DND-41 (cell line): ENCODE measurements at regions not wholly inside any gene's neighbourhood (a gene's known extent, or its start where the extent isn't known, plus 50 kb on each side); places are given as distances from the start of the nearest gene placed in this dataset.

Experiments
- ATAC-seq: fragments of 200-7000 bp; cut with Tn5 transposase; 3 replicates; pipeline ENCODE4 v1.9.1; 2021; ENCODE audit warnings: low read depth; ENCODE audit not compliant: insufficient read depth
- DNase-seq: peaks from one replicate; pipeline ENCODE4 v3.0.0-alpha.2; 2020
- H2AFZ ChIP-seq: 2 replicates; pipeline ENCODE4 v1.6.0; 2012; ENCODE audit warnings: low read depth, low read length
- H3K27ac ChIP-seq: 2 replicates; pipeline ENCODE4 v1.5.1; 2012; ENCODE audit warnings: low read length, inconsistent platforms
- H3K27me3 ChIP-seq: fragments of 200-600 bp; sonication (generic); 2 replicates; pipeline ENCODE4 v1.6.0; 2012; ENCODE audit warnings: low read length, mild to moderate bottlenecking, inconsistent platforms; ENCODE audit not compliant: insufficient read depth, poor library complexity
- H3K36me3 ChIP-seq: 2 replicates; pipeline ENCODE4 v1.5.1; 2012; ENCODE audit warnings: low read length, inconsistent platforms; ENCODE audit not compliant: insufficient read depth
- H3K4me1 ChIP-seq: 2 replicates; pipeline ENCODE4 v1.5.1; 2012; ENCODE audit warnings: mild to moderate bottlenecking, low read length; ENCODE audit not compliant: insufficient read depth
- H3K4me2 ChIP-seq: 2 replicates; pipeline ENCODE4 v1.6.0; 2012; ENCODE audit warnings: mild to moderate bottlenecking, moderate library complexity, low read length, inconsistent platforms; ENCODE audit not compliant: insufficient read depth
- H3K4me3 ChIP-seq, 2 experiments: fragments of 200-600 bp in 1 of 2; shearing (Covaris generic) in 1 of 2; 2 replicates each; pipeline ENCODE4 v1.5.1; 2012 to 2016; ENCODE audit warnings: inconsistent platforms in 2 of 2, low read length in 2 of 2, mild to moderate bottlenecking in 2 of 2, low read depth in 1 of 2, moderate library complexity in 1 of 2
- H3K79me2 ChIP-seq: 2 replicates; pipeline ENCODE4 v1.6.0; 2012; ENCODE audit warnings: low read length, inconsistent platforms; ENCODE audit not compliant: insufficient read depth
- H3K9ac ChIP-seq: 2 replicates; pipeline ENCODE4 v1.6.0; 2012; ENCODE audit warnings: low read depth, mild to moderate bottlenecking, inconsistent platforms, low read length, moderate library complexity
- H3K9me3 ChIP-seq: 2 replicates; pipeline ENCODE4 v1.5.1; 2012; ENCODE audit warnings: low read length, moderate library complexity, mild to moderate bottlenecking, inconsistent platforms; ENCODE audit not compliant: insufficient read depth, severe bottlenecking
- H4K20me1 ChIP-seq: 2 replicates; pipeline ENCODE4 v1.6.0; 2012; ENCODE audit warnings: low read length; ENCODE audit not compliant: insufficient read depth
- EZH2 ChIP-seq: IDR thresholded peaks from 3 replicates; pipeline ENCODE4 v1.6.1; 2012; ENCODE audit warnings: borderline replicate concordance, low read depth, mild to moderate bottlenecking, moderate library complexity, low read length, inconsistent platforms; ENCODE audit not compliant: severe bottlenecking
- TF ChIP-seq, protein P1 (sequence below): IDR thresholded peaks from 2 replicates; pipeline ENCODE4 v1.5.1; 2012; ENCODE audit warnings: borderline replicate concordance, low read length, moderate library complexity, mild to moderate bottlenecking; ENCODE audit not compliant: poor library complexity, severe bottlenecking; ENCODE audit errors: extremely low read depth

DNA sequence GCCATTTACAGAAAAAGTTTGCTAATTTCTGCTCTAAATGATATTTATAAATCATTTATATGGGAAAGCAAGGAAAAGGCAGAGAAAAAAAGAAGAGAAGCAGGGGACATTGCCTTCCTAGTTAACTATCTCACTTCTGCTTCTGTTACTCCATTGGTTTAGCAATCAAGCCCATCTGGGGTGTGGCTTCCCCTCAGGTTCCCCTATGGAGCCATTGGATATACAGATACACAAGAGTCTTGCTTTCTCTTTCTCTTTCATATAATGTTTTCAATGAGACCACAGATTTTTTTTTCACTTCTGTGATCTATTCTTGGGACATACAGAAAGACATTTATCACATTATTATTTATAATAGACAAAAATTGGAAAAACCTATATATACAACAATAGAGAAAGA is 105.6 kb upstream of the TOM1L1 start:
- ATAC-seq: no peak

DNA sequence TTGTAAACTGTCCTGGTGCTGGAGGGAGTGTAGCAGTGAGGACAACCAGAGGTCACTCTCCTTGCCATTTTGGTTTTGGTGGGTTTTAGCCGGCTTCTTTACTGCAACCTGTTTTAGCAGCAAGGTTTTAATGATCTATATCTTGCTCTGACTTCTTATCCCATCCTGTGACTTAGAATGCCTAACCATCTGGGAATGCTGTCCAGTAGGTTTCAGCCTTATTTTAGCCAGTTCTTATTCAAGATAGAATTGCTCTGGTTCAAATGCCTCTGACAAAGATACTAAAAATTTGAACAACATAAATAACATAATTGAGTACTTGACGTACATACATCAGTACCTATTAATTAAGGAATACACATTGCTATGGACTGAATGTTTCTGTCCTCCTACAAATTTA is 93.3 kb upstream of the TOM1L1 start:
- DNase-seq (no peak), ATAC-seq (no peak)
- H3K9me3 ChIP-seq: no peaks in the 10 kb centered on the region
- H4K20me1 ChIP-seq: no peaks in the 10 kb centered on the region
- H3K27me3 ChIP-seq: no peaks in the 10 kb centered on the region
- H3K79me2 ChIP-seq: no peaks in the 10 kb centered on the region
- TF ChIP-seq, protein P1, sequence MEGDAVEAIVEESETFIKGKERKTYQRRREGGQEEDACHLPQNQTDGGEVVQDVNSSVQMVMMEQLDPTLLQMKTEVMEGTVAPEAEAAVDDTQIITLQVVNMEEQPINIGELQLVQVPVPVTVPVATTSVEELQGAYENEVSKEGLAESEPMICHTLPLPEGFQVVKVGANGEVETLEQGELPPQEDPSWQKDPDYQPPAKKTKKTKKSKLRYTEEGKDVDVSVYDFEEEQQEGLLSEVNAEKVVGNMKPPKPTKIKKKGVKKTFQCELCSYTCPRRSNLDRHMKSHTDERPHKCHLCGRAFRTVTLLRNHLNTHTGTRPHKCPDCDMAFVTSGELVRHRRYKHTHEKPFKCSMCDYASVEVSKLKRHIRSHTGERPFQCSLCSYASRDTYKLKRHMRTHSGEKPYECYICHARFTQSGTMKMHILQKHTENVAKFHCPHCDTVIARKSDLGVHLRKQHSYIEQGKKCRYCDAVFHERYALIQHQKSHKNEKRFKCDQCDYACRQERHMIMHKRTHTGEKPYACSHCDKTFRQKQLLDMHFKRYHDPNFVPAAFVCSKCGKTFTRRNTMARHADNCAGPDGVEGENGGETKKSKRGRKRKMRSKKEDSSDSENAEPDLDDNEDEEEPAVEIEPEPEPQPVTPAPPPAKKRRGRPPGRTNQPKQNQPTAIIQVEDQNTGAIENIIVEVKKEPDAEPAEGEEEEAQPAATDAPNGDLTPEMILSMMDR: no peak
- TF ChIP-seq EZH2: no peak
- H2AFZ ChIP-seq: no peak overlapping the region
- H3K9ac ChIP-seq: no peak overlapping the region
- H3K4me2 ChIP-seq: no peak overlapping the region
- no peaks in the 10 kb centered on the region for H3K4me1 ChIP-seq
- no peak overlapping the region for H3K27ac ChIP-seq
- H3K4me3 ChIP-seq: no peak overlapping the region
- no peaks in the 10 kb centered on the region for H3K36me3 ChIP-seq

More for the DNA sequence above, 105.6 kb upstream of the TOM1L1 start:
- H3K9me3 ChIP-seq: no peaks in the 10 kb centered on the region
- no peaks in the 10 kb centered on the region for H3K79me2 ChIP-seq
- no peak overlapping the region for H3K4me2 ChIP-seq
- no peaks in the 10 kb centered on the region for H3K27me3 ChIP-seq
- TF ChIP-seq, protein P1: no peak
- TF ChIP-seq EZH2: no peak
- H3K27ac ChIP-seq: no peak overlapping the region
- H3K9ac ChIP-seq: no peak overlapping the region
- no peak overlapping the region for H2AFZ ChIP-seq
- H3K36me3 ChIP-seq: no peaks in the 10 kb centered on the region
- no peaks in the 10 kb centered on the region for H3K4me1 ChIP-seq
- no peak for DNase-seq
- no peak overlapping the region for H3K4me3 ChIP-seq
- H4K20me1 ChIP-seq: no peaks in the 10 kb centered on the region

DNA sequence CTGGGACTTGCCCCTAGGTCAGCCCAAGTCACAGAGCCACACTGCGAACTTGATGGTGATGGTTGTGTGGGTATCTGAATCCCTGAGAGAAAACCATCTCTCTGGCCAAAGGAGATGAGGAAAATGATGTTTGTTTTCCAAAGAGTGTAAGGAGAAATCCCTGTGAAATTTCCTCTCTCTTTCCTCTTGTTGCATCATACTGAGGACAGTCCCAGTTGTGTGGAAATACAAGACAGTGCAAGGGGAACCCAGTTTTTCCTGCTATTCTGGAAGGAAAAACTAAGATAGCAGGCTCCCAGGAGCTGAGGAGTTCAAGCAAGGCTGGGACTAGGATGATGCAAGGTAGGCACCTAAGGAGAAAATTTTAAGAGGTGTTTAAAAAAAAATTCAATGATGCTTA is 86.8 kb upstream of the TOM1L1 start:
- Histone ChIP-seq H4K20me1 (no peaks in the 10 kb centered on the region), H3K36me3 (no peaks in the 10 kb centered on the region), H3K4me3 (no peak overlapping the region), H3K27me3 (no peaks in the 10 kb centered on the region), H3K79me2 (no peaks in the 10 kb centered on the region), H3K9ac (no peak overlapping the region), H3K4me2 (no peak overlapping the region), H3K9me3 (no peaks in the 10 kb centered on the region), H3K4me1 (no peaks in the 10 kb centered on the region), H2AFZ (no peak overlapping the region), H3K27ac (no peak overlapping the region)
- DNase-seq (no peak), ATAC-seq (no peak)
- TF ChIP-seq, protein P1: no peak
- no peak for TF ChIP-seq EZH2

DNA sequence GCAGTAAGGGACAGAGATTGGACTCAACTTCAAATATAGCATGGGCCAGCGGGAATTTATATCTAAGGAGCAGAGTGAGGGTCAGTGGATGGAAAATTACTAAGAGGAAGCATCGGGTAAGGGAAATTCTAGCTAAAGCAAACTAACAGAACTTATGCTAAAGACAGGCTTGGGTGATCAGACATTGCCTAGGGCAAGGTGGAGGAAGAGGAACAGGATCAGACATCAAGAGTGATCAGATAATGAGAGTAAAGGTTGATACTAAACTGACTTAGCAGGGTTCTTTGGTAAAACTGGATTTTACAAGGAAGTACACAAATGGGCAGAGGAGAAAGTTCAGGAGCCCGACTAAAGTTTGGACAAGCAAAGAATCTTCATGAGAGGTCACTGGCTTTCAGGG is 86.3 kb upstream of the TOM1L1 start:
- TF ChIP-seq EZH2: no peak
- TF ChIP-seq, protein P1: no peak
- H4K20me1 ChIP-seq: no peaks in the 10 kb centered on the region
- DNase-seq: no peak
- no peaks in the 10 kb centered on the region for H3K4me1 ChIP-seq
- H2AFZ ChIP-seq: no peak overlapping the region
- no peaks in the 10 kb centered on the region for H3K79me2 ChIP-seq
- no peaks in the 10 kb centered on the region for H3K9me3 ChIP-seq
- no peaks in the 10 kb centered on the region for H3K36me3 ChIP-seq
- no peak overlapping the region for H3K4me3 ChIP-seq
- no peak overlapping the region for H3K4me2 ChIP-seq
- no peak overlapping the region for H3K9ac ChIP-seq
- H3K27ac ChIP-seq: no peak overlapping the region
- ATAC-seq: no peak
- no peaks in the 10 kb centered on the region for H3K27me3 ChIP-seq
